Neuronal stem cell (in vitro differentiated cells): ENCODE measurements at regions not wholly inside any gene's neighbourhood (a gene's known extent, or its start where the extent isn't known, plus 50 kb on each side); places are given as distances from the start of the nearest gene placed in this dataset.

Experiments used
- DNase-seq: peaks from one replicate; pipeline ENCODE4 v3.0.0-alpha.2; 2013; ENCODE audit warnings: low spot score
- H2AFZ ChIP-seq: one replicate; pipeline ENCODE4 v1.6.1; 2013; ENCODE audit warnings: mild to moderate bottlenecking, low read length, inconsistent platforms
- H2AK5ac ChIP-seq: 2 replicates; pipeline ENCODE4 v1.6.1; 2013; ENCODE audit warnings: low read depth, mild to moderate bottlenecking, inconsistent platforms, low read length, moderate library complexity, mixed read lengths
- H2BK120ac ChIP-seq: 2 replicates; pipeline ENCODE4 v1.6.1; 2013; ENCODE audit warnings: low read depth, mild to moderate bottlenecking, inconsistent platforms, low read length, moderate library complexity, mixed read lengths
- H2BK12ac ChIP-seq: one replicate; pipeline ENCODE4 v1.6.1; 2013; ENCODE audit warnings: low read length, inconsistent platforms
- H2BK15ac ChIP-seq: 2 replicates; pipeline ENCODE4 v1.6.1; 2013; ENCODE audit warnings: mild to moderate bottlenecking, low read length, inconsistent platforms, mixed read lengths
- H2BK5ac ChIP-seq: one replicate; pipeline ENCODE4 v1.6.1; 2013; ENCODE audit warnings: inconsistent platforms, mild to moderate bottlenecking, low read length, moderate library complexity
- H3K14ac ChIP-seq: one replicate; pipeline ENCODE4 v1.6.1; 2013; ENCODE audit warnings: low read length, inconsistent platforms
- H3K18ac ChIP-seq: 2 replicates; pipeline ENCODE4 v1.6.1; 2013; ENCODE audit warnings: low read length, inconsistent platforms
- H3K23ac ChIP-seq: 2 replicates; pipeline ENCODE4 v1.6.1; 2013; ENCODE audit warnings: low read depth, mild to moderate bottlenecking, mixed read lengths, low read length, inconsistent platforms; ENCODE audit not compliant: poor library complexity
- H3K27ac ChIP-seq: replicated peaks from 3 replicates; pipeline ENCODE4 v1.5.1; 2013; ENCODE audit warnings: low read length, inconsistent platforms
- H3K27me3 ChIP-seq, 3 experiments: 2 replicates each; pipeline ENCODE4 v1.6.1; 2013; ENCODE audit warnings: low read length in 3 of 3, mild to moderate bottlenecking in 2 of 3, inconsistent platforms in 1 of 3, low read depth in 1 of 3, mixed read lengths in 1 of 3, moderate library complexity in 1 of 3; ENCODE audit not compliant: control insufficient read depth in 3 of 3, insufficient read depth in 3 of 3
- H3K36me3 ChIP-seq, 2 donors: replicated peaks in 1 of 2; 2 replicates each; pipeline ENCODE4 v1.6.1; 2013; ENCODE audit warnings: low read length in 2 of 2; ENCODE audit not compliant: control insufficient read depth in 2 of 2, insufficient read depth in 2 of 2
- H3K4ac ChIP-seq: 2 replicates; pipeline ENCODE4 v1.6.1; 2013; ENCODE audit warnings: inconsistent platforms, mild to moderate bottlenecking, low read length, moderate library complexity
- H3K4me1 ChIP-seq, 2 donors: 1 replicate in 1 of 2; 2 replicates in 1 of 2; pipeline ENCODE4 v1.6.1; 2013; ENCODE audit warnings: low read length in 2 of 2, low read depth in 1 of 2; ENCODE audit not compliant: control insufficient read depth in 2 of 2, insufficient read depth in 1 of 2
- H3K4me2 ChIP-seq: one replicate; pipeline ENCODE4 v1.6.1; 2013; ENCODE audit warnings: mild to moderate bottlenecking, low read length, inconsistent platforms; ENCODE audit not compliant: insufficient read depth, poor library complexity, severe bottlenecking
- H3K4me3 ChIP-seq, 2 donors: 2 replicates each; pipeline ENCODE4 v1.5.1; 2013; ENCODE audit warnings: low read length in 2 of 2, mild to moderate bottlenecking in 2 of 2, inconsistent platforms in 1 of 2, moderate library complexity in 1 of 2
- H3K79me1 ChIP-seq: one replicate; pipeline ENCODE4 v1.6.1; 2013; ENCODE audit warnings: low read depth, mild to moderate bottlenecking, inconsistent platforms, low read length, moderate library complexity
- H3K9ac ChIP-seq: one replicate; pipeline ENCODE4 v1.6.1; 2013; ENCODE audit warnings: mild to moderate bottlenecking, low read depth, low read length, inconsistent platforms; ENCODE audit not compliant: poor library complexity
- H3K9me3 ChIP-seq, 2 donors: replicated peaks in 1 of 2; 2 replicates each; pipeline versions ENCODE3 to v1.6.1; 2013; ENCODE audit warnings: low read length in 2 of 2, mild to moderate bottlenecking in 2 of 2, inconsistent platforms in 1 of 2, low read depth in 1 of 2, mixed read lengths in 1 of 2, moderate library complexity in 1 of 2; ENCODE audit not compliant: control insufficient read depth in 2 of 2, insufficient read depth in 1 of 2
- H4K8ac ChIP-seq: one replicate; pipeline ENCODE4 v1.6.1; 2013; ENCODE audit warnings: low read depth, mild to moderate bottlenecking, inconsistent platforms, low read length, moderate library complexity
- H4K91ac ChIP-seq: one replicate; pipeline ENCODE4 v1.6.1; 2013; ENCODE audit warnings: low read length, low read depth, mild to moderate bottlenecking, inconsistent platforms; ENCODE audit not compliant: poor library complexity
- WGBS, 2 donors: extraction: QIAGEN DNeasy Blood & Tissue Kit; methylation state at CpG; one replicate each; pipeline ENCODE4 v1.1.7; 2013; ENCODE audit warnings: missing lambda C conversion rate in 2 of 2, mixed read lengths in 1 of 2; ENCODE audit not compliant: insufficient read length in 2 of 2, insufficient replicate concordance in 1 of 2; ENCODE audit errors: extremely low coverage in 2 of 2; 5-methylcytosine and 5-hydroxymethylcytosine counted together

- no peak overlapping the region for H2BK15ac ChIP-seq
- no peak overlapping the region for H2BK12ac ChIP-seq
- H3K27ac ChIP-seq, result no peak overlapping the region
- no peaks in the 10 kb centered on the region for H3K27me3 ChIP-seq
- H3K23ac ChIP-seq, result no peak overlapping the region
- no peaks in the 10 kb centered on the region for H3K79me1 ChIP-seq
- H3K18ac ChIP-seq, result no peak overlapping the region
- no peak overlapping the region for H4K8ac ChIP-seq
- H2AK5ac ChIP-seq, result no peak overlapping the region
- no peaks in the 10 kb centered on the region for H3K4me1 ChIP-seq
- no peak overlapping the region for H3K4me3 ChIP-seq
- no peak overlapping the region for H3K4ac ChIP-seq
- H3K36me3 ChIP-seq, result peaks cover 0 to under 1% of the 10 kb centered on the region in 2 donors
- no CpG with 5 or more reads among the region's 22 CpGs for WGBS, 2 donors
- H2AFZ ChIP-seq, result no peak overlapping the region
- no peak overlapping the region for H2BK5ac ChIP-seq
- no peak overlapping the region for H4K91ac ChIP-seq
- H2BK120ac ChIP-seq, result no peak overlapping the region
- no peak overlapping the region for H3K4me2 ChIP-seq
- H3K9ac ChIP-seq, result no peak overlapping the region
- DNase-seq, result no peak
- no peak overlapping the region for H3K14ac ChIP-seq
- H3K9me3 ChIP-seq, result peaks cover 0 to 2% of the 10 kb centered on the region in 2 donors
Observed at GRCh38 chr13:22938576-22938975, 242.2 kb upstream of the SGCG start.

- no peak for DNase-seq
- no peak overlapping the region for H3K4me3 ChIP-seq
- no CpG with 5 or more reads among the region's 3 CpGs for WGBS, 2 donors
Observed at GRCh38 chr13:22939157-22939556, 241.6 kb upstream of the SGCG start.

GRCh38 chr13:22940090-22940710 lies 240.6 kb upstream of the SGCG start:
- no peak for DNase-seq
- no peak overlapping the region for H3K4ac ChIP-seq
- H4K8ac ChIP-seq, result no peak overlapping the region
- H3K36me3 ChIP-seq, result no peaks in the 10 kb centered on the region
- no peak overlapping the region for H2BK5ac ChIP-seq
- H3K4me3 ChIP-seq, result no peak overlapping the region
- H3K9ac ChIP-seq, result no peak overlapping the region
- no peaks in the 10 kb centered on the region for H3K27me3 ChIP-seq
- H3K18ac ChIP-seq, result peak overlapping the region; percentile 76
- H3K14ac ChIP-seq, result peak overlapping the region; percentile 90
- H2AFZ ChIP-seq, result no peak overlapping the region
- peak overlapping the region; percentile 22 for H2BK12ac ChIP-seq
- no peaks in the 10 kb centered on the region for H3K79me1 ChIP-seq
- no peaks in the 10 kb centered on the region for H3K4me1 ChIP-seq
- peak overlapping the region; percentile 70 for H2AK5ac ChIP-seq
- no peak overlapping the region for H4K91ac ChIP-seq
- H3K4me2 ChIP-seq, result no peak overlapping the region
- no peak overlapping the region for H2BK15ac ChIP-seq
- H2BK120ac ChIP-seq, result no peak overlapping the region
- H3K23ac ChIP-seq, result no peak overlapping the region
- H3K27ac ChIP-seq, result no peak overlapping the region
- no peaks in the 10 kb centered on the region for H3K9me3 ChIP-seq
- no CpG with 5 or more reads among the region's 11 CpGs for WGBS, 2 donors

More at GRCh38 chr13:22939157-22939556, 241.6 kb upstream of the SGCG start:
- Histone ChIP-seq H3K14ac (no peak overlapping the region), H2AK5ac (no peak overlapping the region), H3K9me3 (no peaks in the 10 kb centered on the region), H3K18ac (no peak overlapping the region), H3K79me1 (no peaks in the 10 kb centered on the region), H3K4me2 (no peak overlapping the region), H2AFZ (no peak overlapping the region), H3K27me3 (no peaks in the 10 kb centered on the region), H3K36me3 (no peaks in the 10 kb centered on the region), H3K4ac (no peak overlapping the region), H4K8ac (no peak overlapping the region), H2BK12ac (no peak overlapping the region), H3K9ac (no peak overlapping the region), H2BK15ac (no peak overlapping the region), H3K23ac (no peak overlapping the region), H2BK5ac (no peak overlapping the region), H4K91ac (no peak overlapping the region), H3K4me1 (no peaks in the 10 kb centered on the region), H3K27ac (no peak overlapping the region), H2BK120ac (no peak overlapping the region)

GRCh38 chr13:22940736-22941135 lies 240.0 kb upstream of the SGCG start:
- WGBS, 2 donors, result no CpG with 5 or more reads among the region's 14 CpGs

More at GRCh38 chr13:22940736-22941135, 240.0 kb upstream of the SGCG start:
- no peak overlapping the region for H3K4me3 ChIP-seq
- H3K9me3 ChIP-seq, result no peaks in the 10 kb centered on the region
- H4K8ac ChIP-seq, result no peak overlapping the region
- H3K9ac ChIP-seq, result no peak overlapping the region
- no peaks in the 10 kb centered on the region for H3K4me1 ChIP-seq
- no peaks in the 10 kb centered on the region for H3K36me3 ChIP-seq
- H2BK5ac ChIP-seq, result no peak overlapping the region
- H3K27me3 ChIP-seq, result no peaks in the 10 kb centered on the region
- no peak overlapping the region for H3K4me2 ChIP-seq
- peak overlapping the region; percentile 70 for H2AK5ac ChIP-seq
- H3K4ac ChIP-seq, result no peak overlapping the region
- no peak overlapping the region for H2BK15ac ChIP-seq
- H3K14ac ChIP-seq, result peak overlapping the region; percentile 90
- no peak overlapping the region for H3K18ac ChIP-seq
- no peak overlapping the region for H2BK12ac ChIP-seq
- no peak overlapping the region for H2BK120ac ChIP-seq
- no peak overlapping the region for H3K23ac ChIP-seq
- H3K79me1 ChIP-seq, result no peaks in the 10 kb centered on the region
- no peak for DNase-seq
- no peak overlapping the region for H3K27ac ChIP-seq
- H4K91ac ChIP-seq, result no peak overlapping the region
- no peak overlapping the region for H2AFZ ChIP-seq
